ENCODE measurements at regions not wholly inside any gene's neighbourhood (a gene's known extent, or its start where the extent isn't known, plus 50 kb on each side); places are given as distances from the start of the nearest gene placed in this dataset.

GRCh38 chr13:22428188-22428828 lies 752.5 kb upstream of the SGCG start (continued):
- TF ChIP-seq ZNF407 (IDR thresholded peaks at IDR 0.05; ENCODE audit: low read depth) (no peak), NCOR1 (IDR thresholded peaks at IDR 0.05) (peak; percentile 25; the same call in 1 of the 2 replicates), ZNF699 (CRISPR knock-in tag; IDR thresholded peaks at IDR 0.05; ENCODE audit: insufficient replicate concordance) (no peak), CLOCK (CRISPR knock-in tag; IDR thresholded peaks at IDR 0.05; ENCODE audit: borderline replicate concordance) (no peak), POLR2H (tag; IDR thresholded peaks at IDR 0.05; ENCODE audit: low read depth) (no peak), EP300 (IDR thresholded peaks at IDR 0.05; ENCODE audit: low read length) (peak; percentile 72; the same call in 1 of the 2 replicates), ZNF766 (CRISPR knock-in tag; conservative IDR thresholded peaks at IDR 0.05) (0 out of 2 replicates have a peak, but pooled peaks have one; percentile 4), CREM (IDR thresholded peaks at IDR 0.05; ENCODE audit: low read depth) (0 out of 2 replicates have a peak, but pooled peaks have one; percentile 29), ZFPM2 (CRISPR knock-in tag; IDR thresholded peaks at IDR 0.05) (no peak), ZNF644 (tag; IDR thresholded peaks at IDR 0.05; ENCODE audit: low read depth) (no peak), RFX1 (IDR thresholded peaks at IDR 0.05) (peak; percentile 80)
- TF ChIP-seq, protein P1, sequence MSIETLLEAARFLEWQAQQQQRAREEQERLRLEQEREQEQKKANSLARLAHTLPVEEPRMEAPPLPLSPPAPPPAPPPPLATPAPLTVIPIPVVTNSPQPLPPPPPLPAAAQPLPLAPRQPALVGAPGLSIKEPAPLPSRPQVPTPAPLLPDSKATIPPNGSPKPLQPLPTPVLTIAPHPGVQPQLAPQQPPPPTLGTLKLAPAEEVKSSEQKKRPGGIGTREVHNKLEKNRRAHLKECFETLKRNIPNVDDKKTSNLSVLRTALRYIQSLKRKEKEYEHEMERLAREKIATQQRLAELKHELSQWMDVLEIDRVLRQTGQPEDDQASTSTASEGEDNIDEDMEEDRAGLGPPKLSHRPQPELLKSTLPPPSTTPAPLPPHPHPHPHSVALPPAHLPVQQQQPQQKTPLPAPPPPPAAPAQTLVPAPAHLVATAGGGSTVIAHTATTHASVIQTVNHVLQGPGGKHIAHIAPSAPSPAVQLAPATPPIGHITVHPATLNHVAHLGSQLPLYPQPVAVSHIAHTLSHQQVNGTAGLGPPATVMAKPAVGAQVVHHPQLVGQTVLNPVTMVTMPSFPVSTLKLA (conservative IDR thresholded peaks at IDR 0.05) = no peak
